Activated CD8-positive, alpha-beta memory T cell treated with anti-CD3 and anti-CD28 coated beads, Interleukin-2, amount 50 U/mL, for 4 hours (primary cell): ENCODE measurements at regions not wholly inside any gene's neighbourhood (a gene's known extent, or its start where the extent isn't known, plus 50 kb on each side); places are given as distances from the start of the nearest gene placed in this dataset.

Experiments
- DNase-seq: peaks from one replicate; pipeline ENCODE4 v3.0.0-alpha.2; 2020

GRCh38 chr2:144706647-144707046, 186.7 kb upstream of the ZEB2 start:
- DNase-seq = no peak

- DNase-seq = no peak
Measured at GRCh38 chr2:144705328-144706245, 185.7 kb upstream of the ZEB2 start.

DNA sequence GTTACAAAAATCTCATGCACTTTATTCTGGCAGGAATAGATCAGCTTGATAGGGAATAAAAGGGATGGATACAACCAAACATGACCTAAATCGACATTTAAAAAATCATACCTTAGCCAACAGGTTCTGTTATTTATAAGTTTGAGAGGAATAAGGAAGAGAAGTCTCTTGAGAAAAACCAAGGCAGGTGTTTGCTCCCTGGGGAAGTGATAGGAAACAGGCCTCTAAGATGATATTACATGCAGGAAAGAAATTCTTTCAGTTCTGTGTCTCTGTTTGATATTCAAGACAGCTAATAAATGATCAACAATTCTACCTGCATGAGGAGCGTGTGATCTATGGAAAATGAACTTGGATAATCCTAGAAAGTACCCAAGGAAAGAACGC, 184.8 kb upstream of the ZEB2 start:
- no peak for DNase-seq

DNA sequence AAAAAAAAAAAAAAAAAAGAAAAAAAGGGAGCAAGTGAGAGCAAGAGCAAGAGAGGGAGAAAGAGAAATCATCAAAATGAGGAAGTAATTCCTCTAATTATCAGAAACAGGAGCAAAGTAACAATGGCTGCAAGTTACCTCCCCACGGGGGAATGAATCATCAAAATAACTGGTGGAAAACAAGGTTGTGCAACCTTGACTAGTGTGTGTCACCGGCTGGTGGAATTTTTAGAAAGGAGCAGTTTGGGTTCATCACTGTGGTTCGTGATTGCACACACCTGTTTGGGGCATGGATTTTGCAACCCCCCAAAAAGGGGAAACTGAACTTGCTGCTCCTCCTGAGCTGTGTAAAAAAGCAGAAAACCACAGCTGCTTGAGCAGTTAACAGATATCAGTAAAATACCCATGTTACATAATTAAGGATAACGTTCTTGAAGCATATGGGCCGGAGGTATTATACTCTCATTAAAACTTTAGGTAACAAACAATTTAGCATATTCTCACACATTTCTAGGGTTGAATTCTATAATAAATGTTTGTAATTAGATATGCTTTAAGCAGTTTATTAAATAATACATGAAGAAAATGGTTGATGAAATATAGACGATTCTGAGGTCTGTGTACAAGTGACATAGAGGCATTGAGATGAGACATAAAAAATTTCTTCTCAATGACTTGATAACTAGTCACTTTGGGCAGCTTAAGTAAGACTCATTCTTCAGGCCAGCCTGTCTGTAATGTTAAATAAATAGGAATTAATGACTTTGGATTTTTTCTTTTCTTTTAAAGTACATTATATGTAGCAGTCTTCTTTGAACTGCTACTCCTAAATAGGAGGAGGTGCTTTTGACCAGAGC, 184.2 kb upstream of the ZEB2 start:
- peak; percentile 13 for DNase-seq

DNA sequence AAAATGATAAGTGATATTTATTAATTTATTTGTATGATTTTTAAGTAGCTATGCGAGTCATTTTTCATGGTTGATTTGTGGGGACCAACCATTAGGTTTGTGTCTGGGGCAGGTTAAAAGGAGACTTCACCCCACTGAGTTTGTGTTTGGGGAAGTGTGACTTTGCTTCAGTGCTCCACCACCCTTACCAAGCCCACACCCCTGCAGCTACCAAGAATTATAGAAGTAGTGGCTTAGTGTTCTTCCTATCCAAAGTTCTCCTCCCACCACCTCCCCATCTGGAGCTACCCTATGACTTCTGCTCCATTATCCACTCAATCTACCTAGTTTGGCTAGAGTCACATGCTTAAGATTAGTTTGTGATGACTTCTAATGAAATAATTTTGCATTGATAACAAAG, 182.1 kb upstream of the ZEB2 start:
- DNase-seq = no peak

- no peak for DNase-seq
Measured at GRCh38 chr2:144701259-144701658, 181.3 kb upstream of the ZEB2 start.

- no peak for DNase-seq
Measured at GRCh38 chr2:144698156-144698555, 178.2 kb upstream of the ZEB2 start.

- no peak for DNase-seq
Measured at GRCh38 chr2:144695657-144696056, 175.7 kb upstream of the ZEB2 start.

DNA sequence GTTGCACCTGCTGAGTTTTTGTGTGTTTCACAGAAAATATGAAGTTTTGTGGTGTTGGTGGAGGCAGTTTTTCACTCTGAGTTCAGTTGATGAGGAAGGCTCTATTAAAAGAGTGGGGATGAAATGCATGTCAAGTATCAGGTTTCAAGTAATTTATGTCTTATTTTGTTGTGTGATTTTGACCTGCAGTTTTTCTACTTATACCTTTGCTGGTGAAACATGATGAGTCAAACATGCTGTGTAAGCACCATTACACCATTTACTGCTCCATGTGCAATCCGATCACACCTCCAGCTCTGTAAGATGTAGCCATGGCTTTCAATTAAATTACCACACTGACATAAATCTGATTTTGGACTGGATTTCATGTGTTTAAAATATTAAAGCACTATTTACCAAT, 174.5 kb upstream of the ZEB2 start:
- DNase-seq = no peak

- DNase-seq = no peak
Measured at GRCh38 chr2:144693179-144693578, 173.3 kb upstream of the ZEB2 start.

DNA sequence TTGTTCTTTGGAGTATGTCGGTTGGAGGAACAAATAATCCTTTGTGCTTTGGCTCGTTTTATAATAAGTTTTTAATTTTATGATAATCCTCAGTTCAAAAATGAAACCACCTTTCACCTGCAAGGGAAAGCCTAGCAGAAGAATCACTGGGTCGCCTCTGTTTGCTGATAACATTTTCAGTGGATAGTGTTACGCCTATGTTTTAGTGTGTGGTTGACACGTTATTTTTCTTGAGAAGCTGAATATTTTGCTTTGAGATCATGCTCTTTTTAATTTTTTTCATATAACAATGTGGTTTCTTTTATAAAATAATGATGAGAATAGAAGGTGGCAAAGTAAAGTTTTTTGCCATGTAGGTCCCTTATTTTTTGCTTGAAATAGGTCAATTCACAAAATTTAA, 172.7 kb upstream of the ZEB2 start:
- no peak for DNase-seq

- DNase-seq = no peak
Measured at GRCh38 chr2:144690771-144691170, 170.9 kb upstream of the ZEB2 start.

DNA sequence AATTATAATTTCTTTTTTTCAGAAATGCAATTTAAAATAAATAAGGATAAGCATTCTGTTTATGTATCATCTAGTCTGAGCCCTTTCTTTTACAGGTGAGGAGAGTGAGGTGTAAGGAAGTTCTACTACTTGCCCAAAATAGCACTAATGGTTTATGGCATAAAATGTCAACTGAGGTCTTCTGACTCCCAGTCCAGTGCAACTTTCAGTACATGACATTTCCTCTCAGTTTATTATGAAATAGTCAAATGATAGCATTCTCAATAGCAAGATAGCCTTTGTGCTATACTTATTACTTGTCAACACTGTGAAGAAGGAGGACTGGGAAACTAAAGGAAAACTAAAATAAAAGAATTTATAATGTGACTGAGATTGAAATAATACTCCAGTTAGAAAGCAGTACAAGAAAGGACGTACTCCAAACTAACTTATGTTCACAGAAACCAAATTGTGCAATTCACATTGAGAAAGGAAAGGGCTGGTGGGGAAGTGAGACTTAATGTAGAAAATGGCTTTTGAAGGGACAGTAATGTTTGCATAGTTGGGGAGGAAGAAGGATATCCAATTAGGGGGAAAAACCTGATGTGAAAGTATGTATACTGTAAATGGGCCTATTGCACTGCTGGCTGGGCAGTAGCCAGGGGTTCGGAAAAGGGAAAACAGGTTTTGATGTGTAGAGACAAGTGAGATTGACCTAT, 166.7 kb upstream of the ZEB2 start:
- DNase-seq = no peak

DNA sequence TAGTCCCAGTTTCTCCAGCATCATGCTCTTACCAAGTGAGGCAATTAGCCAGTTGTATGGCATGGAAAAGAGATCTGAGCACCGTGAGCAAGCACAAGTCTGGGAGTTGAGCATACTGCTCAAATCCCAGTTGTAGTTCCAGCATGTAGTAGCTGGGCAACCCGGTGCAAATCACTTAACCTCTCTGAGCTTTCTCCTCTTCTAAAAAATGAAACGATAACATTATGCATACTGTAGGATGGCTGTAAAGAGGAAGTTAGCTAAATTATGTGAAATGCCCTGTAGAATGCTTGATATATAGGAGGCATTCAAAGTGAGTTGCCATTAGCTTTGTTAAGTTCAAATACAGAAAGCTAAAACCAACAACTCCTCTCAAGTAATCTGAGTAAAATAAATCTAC, 164.0 kb upstream of the ZEB2 start:
- no peak for DNase-seq

DNA sequence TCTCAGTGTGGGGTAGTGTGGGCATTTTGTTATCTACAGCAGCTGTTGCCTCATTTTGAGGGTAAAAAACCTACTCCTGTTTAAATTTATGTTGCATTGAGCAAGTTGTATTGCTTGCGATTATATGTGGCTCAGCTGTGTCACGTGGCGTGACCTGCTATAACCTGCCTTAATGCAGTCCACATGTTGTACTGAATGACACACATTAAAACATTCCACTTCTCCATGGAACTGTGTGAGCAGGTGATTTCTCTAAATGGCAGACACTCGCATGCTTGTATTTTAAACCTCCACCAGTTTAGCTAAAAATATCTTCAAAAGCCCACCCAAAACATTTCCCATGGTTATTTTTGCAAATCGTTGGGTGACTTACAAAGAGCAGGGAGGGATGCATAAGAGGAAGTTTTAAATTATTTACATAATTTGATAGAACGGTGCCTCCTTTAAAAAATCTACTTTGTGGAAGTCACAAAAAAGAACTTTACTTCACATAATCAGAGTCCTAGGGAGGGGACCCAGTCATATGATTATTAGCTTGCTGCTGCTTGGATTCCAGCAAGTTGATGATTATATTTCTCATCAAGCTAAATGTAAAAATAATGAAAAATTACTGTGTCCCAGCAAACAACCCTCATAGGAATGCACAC, 163.3 kb upstream of the ZEB2 start:
- no peak for DNase-seq

DNA sequence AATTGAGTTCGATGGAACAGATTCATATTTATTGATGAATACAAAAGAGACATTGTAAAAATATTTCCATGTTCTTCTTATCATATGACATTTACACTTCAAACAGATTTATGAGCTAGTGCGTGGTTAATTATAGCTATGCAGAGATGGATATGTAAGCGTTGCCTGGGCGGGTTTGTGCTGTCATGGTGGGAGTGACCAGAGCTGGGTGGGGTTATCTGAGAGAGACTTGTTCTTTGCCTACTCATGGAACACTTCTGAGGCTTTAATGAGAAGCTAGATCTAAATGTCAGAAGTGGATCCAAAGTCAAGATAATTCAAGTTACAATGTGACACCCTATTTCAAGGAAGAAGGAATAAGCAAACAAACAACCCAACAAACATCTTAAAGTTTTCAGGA, 162.3 kb upstream of the ZEB2 start:
- DNase-seq = no peak

DNA sequence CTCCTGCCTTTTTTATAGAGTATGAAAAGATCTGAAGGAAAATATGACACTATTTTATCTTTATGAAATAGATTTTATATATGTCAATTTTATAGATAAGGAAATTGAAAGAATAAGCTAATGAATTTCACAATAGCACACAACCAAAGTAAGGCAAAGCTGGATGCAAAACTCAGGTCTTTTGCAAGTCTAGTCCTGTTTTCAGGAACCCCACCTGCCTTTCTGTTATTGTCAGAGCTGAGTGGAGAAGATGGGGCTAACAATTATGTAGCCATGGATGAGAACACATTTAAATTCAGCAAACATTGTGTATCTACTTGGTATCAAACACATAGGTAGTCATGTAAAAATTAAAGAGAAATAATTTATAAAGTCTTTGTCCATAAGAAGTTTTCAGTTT, 161.5 kb upstream of the ZEB2 start:
- DNase-seq = no peak

GRCh38 chr2:144679942-144680341, 160.0 kb upstream of the ZEB2 start:
- DNase-seq = no peak

DNA sequence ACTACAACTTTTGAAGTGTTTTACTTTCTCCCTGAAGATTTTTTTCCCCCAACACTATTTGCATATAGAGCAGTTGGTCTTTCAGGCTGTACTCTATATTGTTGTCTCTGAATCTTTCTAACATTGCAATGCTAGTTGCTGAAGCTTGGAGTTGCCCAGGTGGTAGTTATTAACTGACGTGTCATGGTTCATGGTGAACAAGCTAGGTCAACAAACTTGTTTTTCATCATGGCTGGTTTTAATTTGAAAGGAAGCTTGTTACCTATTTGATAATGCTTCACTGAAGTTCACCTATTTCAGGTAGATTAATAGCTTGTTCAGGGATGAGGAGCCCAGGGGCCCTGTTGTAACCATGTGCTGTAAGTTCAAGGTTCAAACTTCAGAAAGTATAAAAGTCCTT, 158.8 kb upstream of the ZEB2 start:
- no peak for DNase-seq

- DNase-seq = no peak
Measured at GRCh38 chr2:144675731-144676130, 155.8 kb upstream of the ZEB2 start.

GRCh38 chr2:144675331-144675730, 155.4 kb upstream of the ZEB2 start:
- DNase-seq = no peak

DNA sequence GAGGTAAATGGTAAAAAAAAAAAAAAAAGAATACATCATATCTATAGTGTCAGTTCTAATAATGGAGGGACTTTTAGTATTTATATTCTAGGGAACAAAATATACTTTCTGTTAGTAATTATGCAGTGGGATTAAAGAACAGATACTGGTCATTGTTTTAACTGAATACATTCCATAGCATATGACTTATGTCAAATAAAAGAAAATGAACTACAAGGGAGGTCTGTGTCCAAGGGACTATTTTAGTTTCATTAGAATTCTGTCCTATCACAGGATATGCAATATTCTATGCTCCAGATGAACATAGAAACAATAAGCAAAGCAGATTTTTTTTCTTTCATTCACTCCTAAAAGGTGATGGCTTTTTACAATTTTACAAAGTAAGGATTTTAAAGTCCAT, 154.2 kb upstream of the ZEB2 start:
- no peak for DNase-seq

- DNase-seq = no peak
Measured at GRCh38 chr2:144673456-144673855, 153.5 kb upstream of the ZEB2 start.
